HG03575 (cell line): ENCODE measurements at regions not wholly inside any gene's neighbourhood (a gene's known extent, or its start where the extent isn't known, plus 50 kb on each side); places are given as distances from the start of the nearest gene placed in this dataset.
A peak's percentile ranks its signal among the peaks of the same experiment; 100 is the strongest.

ENCODE experiments used
- ATAC-seq: cut with Tn5 transposase; IDR thresholded peaks from one replicate; pipeline ENCODE4 v1.9.1; 2021; ENCODE audit not compliant: unreplicated experiment, insufficient number of reproducible peaks, low FRiP score; ENCODE audit errors: extremely low read depth

DNA sequence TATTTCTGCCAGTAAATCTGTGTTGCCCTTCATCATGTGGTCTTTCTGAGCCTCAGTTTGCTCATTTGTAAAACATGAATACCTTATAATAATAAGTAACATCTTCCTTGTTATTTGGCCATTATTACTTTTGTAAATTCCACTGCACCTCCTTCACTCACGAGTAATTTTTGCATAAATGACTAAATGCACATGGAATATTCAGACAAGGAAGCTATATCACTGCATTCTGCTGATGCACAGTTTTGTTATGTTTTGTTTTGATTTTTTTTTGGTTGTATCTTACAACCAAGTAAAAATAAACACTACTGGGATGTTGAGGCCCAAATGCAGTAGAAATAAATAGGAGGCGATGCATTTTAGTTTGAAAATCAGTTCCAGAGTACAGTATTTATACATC lies 185.3 kb upstream of the POU3F3 start:
- no peak for ATAC-seq

DNA sequence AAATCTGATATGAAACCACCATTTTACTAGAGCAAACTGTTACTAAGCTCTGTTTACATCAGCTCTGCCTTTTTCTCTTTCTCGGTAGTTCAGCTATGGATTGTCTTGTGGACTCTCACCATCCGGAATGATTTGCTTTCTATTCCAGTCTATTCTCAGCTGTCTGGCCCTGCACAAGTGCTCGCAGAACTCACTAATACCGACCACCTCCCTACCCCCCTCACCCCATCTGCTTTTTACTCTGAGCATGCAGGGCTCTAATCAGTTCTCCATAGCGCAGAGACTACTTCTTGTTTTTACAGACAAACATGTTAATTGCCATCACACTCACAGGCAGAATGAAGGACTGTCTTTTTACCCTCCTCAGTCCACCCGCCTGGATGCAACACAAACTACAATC lies 180.7 kb upstream of the POU3F3 start:
- no peak for ATAC-seq

DNA sequence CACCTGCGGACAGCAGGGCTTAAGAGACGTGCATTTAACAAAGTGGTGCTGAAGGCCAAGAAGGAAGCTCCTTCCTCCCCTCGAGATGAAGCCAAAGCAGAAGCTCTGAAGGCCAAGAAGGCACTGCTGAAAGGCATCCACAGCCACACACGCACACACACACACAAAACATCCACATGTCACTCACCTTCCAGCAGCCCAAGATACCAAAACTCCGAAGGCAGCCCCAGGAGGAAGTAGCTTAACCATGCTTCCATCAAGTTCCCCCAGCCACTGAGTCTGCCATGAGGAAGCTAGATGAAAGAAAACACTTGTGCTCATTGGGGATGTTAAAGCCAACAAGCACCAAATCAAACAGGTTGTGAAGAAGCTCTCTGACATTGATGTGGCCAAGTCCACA lies 175.7 kb upstream of the POU3F3 start:
- no peak for ATAC-seq

DNA sequence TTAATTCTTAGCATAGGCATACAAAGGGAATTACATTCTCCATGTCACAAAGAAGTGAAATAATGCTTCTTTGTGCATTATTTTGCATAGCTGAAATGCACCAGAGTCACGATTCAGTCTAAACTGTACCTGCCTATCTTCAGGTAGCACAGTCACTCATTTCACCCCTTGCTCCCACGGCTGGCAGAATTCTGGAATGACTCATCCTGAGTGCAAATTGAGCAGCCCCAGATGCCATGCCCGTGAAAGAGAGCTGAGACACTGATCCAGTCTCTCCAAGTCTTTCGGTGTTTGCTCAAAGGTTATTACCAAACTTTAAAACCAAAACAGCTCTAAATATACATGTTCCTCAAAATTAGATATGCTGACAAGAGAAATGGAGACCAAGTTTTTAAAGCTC lies 168.3 kb upstream of the POU3F3 start:
- ATAC-seq = no peak

DNA sequence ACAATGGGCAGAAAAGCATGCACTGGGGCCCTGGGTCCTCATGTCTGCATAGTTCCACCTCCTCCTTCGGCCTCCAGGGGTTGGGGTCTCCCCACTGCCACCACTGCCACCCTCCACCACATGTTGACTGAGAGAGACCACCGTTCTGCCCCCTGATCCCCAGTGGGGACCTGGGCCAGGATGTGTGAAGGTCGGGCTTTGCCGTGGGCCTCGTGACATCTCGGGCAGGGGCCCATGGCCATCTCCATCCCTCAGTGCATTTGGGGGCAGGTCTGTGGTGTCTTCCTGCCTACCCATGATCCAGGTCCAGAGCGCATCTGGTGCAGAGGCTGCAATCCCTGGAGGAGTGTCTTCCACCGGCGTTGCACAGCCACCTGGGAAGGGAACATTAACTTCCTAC lies 166.8 kb upstream of the POU3F3 start:
- no peak for ATAC-seq

DNA sequence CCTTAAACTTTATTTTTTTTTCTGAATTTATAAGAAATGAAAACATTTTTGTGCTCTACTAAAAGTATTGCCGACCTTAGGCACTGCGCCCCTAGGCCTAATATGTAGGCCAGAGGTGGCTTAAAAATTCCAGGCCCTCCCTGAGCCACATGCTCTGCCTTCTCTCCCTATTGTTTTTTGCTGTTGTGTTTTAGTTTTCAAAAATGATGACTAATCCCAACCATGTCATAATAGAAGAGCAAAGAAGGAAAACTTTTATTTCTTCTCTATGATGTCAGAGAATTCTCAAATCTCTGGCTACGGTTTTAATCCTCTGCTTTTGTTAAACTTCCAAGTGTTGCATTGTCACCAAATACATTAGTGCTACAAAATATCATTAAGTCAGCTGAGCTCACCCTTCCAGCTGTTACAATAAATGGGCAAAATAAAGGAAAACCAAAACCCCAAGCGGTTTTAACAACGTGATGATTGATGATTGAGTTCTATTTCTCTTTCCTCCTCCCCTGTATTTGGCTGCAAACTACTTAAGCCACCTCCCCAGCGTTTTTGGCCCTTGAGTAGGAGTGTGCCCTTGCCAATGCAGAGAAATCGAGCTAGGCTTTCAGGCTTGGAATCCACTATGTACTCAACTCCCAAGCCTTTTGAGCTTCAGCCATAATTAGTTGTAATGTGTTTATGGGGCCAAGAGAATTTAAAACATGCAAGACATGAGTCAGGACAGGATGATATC lies 163.5 kb upstream of the POU3F3 start:
- ATAC-seq = no peak

DNA sequence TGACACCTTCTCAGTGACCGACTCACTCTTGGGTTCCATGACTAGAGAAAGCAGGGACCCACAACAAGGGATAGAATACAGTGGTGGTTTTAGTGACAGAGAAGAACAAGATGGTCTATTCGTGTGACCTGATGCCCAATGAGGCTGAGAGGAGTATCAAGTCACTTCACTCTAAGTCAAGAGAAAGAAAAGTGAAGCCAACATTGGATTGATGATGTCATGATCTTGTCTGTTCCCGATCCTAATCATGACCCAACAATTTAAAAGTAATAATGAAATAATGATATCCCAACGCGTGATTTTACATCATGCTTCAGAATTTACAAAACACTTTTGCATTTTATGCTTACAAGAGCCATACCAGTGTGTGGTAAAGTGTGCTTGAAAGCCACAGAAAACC lies 155.6 kb upstream of the POU3F3 start:
- ATAC-seq = no peak

DNA sequence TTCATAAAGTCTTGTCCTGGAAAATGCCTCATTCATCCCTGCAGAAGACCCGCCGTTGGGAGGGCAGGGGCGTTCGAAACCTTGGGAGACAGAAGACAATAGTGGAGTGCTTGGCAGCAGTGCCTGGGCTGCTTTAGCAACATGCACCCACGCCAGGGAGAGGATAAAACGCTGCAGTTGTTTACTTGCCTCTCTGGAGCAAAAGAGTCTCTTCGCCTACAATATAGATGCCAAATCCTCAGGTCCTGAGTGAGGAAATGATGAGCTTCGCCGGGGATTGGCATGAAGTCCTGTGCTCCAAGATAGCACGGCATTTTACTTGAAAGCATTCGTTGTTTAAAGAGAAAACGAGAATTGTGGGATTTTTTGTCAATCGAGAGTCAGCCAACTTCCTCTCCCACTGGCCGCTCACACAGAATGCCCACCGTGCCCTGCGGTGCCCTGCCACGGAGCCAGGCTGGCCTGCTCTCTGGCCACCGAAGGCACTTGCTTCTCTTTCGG lies 152.5 kb upstream of the POU3F3 start:
- no peak for ATAC-seq

DNA sequence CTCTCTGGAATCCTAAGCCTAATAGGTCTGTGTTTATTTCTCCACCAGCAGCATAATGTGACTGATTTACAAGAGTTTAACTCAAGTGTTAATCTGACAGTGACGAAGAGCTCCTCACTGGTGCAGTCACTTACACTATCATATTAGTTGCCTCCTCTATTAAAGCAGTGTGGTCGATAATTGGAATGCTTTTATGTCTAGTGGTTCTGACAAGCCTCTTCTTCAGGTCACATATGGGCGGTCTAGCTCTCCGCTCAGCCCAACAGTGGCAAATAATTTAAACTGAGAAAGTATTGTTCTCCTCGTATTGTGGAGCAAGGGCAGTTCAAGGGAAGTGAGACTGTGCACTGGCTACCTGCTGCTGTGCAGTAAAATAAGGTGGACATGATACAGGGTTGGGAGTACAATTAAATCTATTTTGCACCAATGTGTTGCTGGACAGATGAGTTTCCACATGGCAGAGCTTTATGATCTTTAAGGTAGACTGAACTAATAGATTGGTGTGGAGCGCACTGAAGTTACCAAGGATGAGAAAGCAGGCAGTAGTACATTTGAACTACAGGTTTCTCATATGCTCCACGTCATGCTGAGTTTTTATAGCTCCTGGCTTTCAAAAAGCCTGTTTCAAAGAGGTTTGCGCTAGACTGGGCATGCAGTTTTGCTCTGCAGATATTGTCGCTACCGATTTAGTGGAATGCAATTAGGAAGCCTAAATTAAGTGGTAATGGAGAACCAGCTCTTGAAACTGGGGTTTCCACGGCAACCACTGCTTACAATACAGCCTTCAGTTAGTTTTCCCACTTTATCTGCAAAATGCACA lies 151.7 kb upstream of the POU3F3 start:
- no peak for ATAC-seq

DNA sequence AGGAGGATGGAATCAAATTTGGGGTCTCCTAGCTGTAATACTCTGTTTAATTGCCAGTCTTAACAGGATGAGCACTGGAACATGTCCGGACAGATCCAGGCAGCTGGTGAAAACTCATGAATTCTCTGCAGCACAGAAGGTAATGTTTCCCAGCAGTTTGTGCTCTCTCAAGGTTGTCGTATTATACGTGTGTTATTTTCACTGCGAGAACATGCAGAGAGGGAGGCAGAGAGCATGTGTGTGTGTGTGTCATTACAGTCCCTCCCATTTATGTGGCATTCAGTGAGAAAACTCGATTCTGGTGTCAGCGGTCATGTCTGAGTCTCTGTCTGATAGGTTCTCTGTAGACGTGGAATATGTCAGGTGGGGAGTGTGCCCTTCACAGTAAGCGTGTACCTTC lies 150.2 kb upstream of the POU3F3 start:
- ATAC-seq = no peak

DNA sequence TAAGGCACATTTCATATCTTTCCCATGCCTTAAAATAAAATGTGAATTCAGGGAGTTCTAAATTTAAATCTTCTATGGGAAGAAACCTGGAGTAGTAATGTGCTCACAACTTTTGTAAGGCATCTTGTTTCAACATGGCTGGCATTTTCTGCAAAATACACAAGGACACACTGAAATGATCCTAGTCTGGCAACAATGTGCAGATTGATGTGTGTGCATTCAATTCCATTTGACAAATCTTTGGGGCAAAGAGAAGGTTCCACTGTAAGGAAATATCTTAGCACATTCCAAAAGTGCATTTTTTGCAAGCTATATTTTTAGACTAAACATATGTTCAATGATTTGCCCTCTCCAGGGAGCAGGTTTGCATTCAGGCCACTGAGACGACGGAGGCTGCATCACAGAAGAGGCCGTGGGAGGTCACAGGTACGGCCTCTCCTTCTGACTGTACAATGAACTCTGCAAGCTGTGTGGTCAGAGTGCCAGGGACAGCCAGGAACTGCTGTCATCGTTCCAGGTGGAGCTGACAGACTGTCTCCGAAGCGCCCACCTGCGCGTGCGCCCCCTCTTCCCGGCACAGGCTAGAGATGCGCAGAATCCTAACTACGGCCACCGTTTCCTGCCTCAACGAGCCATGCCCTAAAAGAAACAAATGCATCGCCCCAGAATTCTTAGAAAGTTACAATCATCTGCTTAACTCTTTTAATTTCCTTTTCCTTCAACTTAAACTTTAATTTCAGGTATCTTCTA lies 149.2 kb upstream of the POU3F3 start:
- no peak for ATAC-seq

DNA sequence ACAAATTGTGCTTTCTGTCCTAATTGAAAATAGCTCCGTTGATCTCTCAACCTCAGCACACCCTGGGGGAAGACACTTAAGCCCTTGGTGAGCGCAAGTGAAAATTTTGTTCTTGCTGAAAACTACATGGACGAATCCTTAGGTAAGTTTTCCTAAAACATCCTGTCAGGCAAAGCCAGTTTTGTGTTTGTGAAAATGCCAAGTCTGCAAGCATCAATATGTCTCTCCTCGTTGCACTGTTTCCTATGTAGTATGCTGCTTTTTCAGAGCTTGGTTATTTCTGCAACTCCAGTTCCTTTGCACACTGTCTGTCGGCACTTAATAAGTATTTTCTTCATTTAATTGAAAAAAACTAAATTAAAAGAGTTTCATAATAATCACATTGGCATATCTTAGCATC lies 146.9 kb upstream of the POU3F3 start:
- no peak for ATAC-seq

DNA sequence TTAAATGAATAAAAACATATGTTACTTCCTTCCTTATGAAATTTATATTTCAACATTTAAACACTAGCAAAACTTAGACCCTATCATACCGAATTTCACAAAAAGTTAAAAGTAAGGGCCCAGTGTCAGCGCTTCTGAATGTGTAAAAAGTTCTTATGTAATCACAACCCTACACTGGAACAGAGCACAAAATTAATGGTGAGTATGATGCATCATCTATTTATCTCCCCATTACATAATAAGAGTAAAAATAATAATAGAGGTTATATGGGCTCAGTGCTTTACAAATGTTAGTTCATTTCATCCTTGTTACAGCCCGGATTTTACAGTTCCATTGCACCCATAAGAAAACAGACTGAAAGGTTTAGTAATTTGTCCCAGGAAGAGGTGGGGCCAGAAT lies 144.9 kb upstream of the POU3F3 start:
- ATAC-seq = no peak

DNA sequence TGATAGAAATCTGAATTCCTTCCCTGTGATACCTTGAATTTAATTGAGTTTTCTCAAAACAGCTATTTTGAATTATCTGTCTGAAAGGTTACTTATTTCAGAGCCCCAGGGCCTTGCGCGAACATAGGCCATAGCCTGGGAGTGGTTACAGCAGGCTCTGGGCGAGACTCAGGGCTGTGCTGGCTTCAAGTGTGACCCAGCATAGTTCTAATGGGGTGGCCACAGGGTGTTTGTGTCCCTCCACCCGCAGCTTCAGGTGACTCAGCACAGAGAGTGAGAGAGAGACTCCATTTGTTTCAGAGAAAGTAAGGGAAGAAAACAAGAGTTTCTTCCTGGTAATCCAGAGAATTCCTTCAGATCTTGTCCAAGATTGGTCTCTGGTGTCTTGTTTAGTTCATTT lies 137.9 kb upstream of the POU3F3 start:
- ATAC-seq = no peak

DNA sequence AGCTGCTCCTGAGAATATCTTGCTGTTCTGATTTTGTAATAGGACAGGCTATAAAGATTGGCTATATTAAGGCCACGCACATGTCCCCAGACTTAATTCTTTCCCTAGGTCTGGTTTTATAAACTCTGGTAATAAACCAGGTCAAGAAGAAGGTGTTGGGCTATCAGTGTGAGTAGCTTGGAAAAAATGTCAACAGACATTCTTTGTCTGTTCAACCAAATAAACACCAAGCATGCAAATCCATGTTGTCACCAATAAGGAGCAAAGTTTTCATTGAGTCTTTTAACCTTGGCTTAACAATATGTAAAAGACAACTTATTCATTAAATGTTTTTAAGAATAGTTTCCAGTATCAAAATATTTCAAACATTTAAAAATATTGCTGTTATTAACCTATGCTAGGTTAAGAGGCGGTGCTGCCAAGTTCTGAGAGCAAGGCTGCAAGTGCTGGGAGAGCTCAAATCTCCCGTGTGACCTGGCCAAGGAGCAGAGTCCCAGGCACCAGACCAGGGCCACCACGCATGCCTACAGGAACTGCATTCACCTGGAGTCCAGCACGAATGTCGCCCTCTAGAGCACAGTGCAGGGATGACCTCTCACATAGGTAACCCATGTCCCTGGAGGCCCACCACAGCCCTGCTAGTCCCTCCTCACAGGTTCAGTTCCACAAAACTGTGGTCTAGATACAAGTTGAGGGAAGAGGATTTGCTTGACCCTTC lies 120.5 kb upstream of the POU3F3 start:
- ATAC-seq = no peak

DNA sequence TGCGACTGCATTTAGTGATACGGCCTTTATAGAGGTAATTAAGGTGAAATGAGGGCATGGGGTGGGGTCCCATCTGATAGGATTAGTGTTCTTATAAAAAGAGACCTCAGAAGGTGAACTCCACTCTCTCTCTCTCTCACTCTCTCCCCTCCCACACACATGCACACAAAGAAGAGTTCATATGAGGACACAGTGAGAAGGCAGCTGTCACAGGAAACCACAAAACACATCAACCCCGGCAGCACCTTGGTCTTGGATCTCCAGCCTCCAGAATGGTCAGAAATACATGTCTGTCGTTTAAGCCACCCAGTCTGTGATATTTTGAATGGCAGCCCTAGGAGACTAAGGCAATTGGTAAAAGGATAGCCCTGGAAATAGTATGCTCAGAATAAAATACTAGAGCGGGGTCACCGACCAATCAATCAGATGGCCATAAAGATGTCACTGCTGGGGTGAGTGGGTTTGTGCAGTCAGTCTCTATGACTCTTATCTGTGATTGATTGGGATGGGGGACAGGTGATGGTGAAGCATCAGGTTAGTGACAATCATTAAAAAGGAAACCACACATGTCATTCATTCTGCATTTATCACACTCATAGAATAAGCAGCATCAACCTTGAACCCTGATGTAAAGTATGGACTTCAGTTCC lies 118.9 kb upstream of the POU3F3 start:
- ATAC-seq = peak; percentile 86

DNA sequence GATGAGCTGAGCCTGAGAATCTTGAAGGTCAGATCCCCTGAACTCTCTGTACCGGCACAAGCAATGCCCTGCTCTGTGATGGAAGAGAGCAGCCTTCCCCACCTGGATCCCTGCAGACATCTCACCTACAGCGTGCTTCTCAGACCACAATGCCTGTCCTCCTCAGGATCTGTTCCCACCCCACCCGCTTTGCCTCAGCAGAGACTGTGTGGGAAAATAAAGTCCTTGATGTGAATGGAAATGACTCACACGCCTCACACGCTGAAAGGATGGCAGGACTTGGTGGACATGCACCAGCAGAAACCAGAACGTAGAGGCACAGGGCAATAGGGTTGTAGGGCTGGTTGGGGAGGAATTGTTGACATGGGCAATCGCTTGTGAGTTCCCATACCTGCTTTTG lies 117.9 kb upstream of the POU3F3 start:
- no peak for ATAC-seq

DNA sequence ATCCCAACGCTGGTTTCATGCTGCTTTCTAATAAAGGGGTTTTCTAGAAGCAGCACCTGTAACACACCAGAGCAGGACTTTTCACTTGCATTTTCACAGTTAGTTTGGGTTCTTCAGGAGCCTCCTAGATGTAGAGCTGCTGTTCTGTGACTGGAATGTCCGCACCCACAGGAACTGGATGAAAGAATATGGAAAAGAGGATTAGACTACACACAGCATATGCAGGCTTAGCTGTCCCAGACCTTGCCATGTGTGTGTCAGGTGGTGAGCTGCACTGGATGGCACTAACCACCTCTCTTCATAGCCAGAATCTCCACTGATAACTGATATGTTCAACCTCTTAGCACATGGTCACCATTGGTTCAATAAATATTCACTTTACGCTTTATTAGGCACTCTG lies 112.1 kb upstream of the POU3F3 start:
- no peak for ATAC-seq

DNA sequence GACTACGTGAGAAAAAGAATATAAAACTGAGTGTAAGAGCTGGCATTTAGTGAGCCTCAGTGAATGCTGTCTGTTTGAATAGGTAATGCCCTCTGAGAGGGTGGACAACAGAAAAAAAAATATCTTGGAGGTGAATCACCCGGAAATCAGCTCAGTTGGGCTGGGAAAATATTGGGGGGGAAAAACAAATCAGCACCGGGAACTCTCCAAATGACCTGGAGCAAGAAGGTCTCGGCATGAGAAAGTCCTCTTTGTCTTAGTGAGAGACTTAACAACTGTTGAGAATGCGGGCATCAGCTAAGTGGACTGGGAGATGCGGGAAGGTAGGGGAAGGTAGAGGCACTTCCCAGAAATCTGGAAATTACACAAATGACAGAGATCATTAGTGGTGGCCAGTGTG lies 109.4 kb upstream of the POU3F3 start:
- ATAC-seq = no peak
